Glomerular visceral epithelial cell (primary cell): ENCODE measurements at regions not wholly inside any gene's neighbourhood (a gene's known extent, or its start where the extent isn't known, plus 50 kb on each side); places are given as distances from the start of the nearest gene placed in this dataset.

ENCODE experiments used
- DNase-seq: peaks from one replicate; pipeline ENCODE4 v3.0.0-alpha.2; 2016; ENCODE audit errors: extremely low spot score

DNA sequence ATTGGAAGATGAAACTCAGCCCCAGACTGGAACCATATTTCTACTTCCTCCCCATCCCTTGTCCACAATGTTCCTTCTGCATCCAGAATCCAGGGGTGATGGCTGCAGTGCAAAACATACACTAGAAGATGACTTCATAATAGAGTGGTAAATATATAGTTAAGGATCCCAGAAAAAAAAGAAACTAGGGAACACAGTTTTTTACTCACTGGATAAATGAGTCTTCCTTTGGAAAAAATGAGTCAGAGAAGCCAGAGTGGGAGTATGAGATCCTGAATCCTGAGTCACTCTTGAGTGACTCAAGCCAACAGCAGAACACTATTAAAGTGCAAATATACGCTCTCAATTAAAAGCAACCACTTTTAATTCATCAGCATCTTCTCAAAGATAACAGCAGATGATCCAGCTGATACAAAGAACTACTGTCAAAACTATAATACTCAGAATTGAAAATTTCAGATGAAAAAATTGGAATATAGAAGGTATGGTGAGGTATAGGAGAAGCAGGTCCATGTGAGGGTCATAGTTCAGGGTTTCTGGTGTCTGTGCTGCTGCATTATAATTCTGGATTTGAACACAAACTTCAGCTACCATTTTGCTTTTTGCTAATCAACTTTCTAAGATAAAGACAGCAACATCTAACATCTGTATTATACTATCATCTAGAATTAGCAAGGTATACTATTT, 987.2 kb upstream of the CDH2 start:
- peak; percentile 86 for DNase-seq

DNA sequence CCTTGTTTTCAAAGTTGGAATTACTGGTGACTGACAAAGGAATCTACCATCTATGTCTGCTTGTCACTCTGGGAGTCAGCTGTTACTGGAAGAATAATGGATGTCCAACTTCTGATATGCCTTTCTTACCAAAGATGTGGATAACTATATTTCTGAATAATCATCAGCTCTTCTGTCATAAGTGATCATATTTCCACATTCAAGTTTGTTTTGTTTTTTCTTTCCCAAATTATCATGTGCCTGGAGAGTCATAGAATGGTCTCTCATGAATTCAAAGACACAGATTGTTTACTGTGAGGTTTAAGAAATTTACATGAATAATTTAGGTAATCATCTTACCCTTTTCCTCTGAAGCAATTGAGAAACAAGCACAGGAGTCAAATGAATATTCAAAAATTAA, 986.7 kb upstream of the CDH2 start:
- DNase-seq: no peak

DNA sequence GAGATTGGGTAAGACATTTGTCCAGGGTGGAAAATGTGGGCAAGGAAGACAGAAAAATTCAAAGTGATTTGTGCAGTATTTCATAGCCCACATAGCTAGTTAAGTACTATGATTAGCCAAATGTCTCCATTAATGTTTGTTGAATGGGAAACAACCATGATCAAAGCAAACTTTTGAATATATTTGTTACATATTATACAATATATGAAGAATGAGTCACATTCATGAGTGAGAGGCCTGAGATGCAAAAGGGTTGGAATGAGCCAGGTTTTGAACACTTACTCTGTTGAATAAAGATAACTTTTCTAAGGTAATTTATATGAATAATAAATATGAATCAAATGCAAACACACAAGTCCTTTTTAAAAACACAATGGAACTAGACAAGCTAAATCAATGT, 984.5 kb upstream of the CDH2 start:
- no peak for DNase-seq

DNA sequence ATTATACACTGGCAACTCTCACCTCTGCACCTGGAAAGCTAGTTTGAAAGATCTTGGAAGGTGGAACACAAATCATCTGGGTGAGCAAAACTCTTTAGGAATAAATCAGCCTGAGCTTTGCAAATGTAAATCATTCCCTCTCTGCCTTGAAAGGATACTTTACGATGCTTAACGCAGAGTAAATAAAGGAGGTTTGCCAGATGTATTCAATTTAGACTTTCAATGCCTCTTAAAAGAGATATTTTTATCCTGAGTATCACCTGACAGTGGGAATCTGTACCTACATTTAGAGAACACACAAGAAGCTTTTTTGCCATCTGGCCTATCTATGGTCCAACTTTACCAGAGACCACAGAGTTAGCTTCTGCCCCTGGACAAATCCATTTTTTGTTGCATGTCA, 983.2 kb upstream of the CDH2 start:
- DNase-seq: no peak

- no peak for DNase-seq
Observed at GRCh38 chr18:29157905-29158304, 981.0 kb upstream of the CDH2 start.

- no peak for DNase-seq
Observed at GRCh38 chr18:29157057-29157780, 980.3 kb upstream of the CDH2 start.

DNA sequence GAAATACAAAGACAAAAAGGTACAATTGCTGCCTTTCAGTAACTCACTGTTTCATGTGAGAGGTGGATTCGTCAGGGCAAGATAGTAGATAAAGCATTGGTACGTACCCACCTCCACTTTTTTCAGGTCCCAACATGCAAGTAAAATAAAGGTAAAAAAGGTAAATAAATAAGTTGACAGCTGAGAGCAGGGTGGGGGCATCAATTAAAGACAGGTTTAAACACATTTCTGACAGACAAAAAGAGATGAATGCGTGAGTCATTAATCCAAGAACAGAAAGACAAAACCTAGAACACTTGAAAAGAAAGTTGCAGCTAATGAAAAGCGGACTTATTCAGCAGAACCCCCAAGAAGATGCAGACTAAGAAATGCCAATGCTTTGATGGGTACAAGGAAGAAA, 979.6 kb upstream of the CDH2 start:
- no peak for DNase-seq

DNA sequence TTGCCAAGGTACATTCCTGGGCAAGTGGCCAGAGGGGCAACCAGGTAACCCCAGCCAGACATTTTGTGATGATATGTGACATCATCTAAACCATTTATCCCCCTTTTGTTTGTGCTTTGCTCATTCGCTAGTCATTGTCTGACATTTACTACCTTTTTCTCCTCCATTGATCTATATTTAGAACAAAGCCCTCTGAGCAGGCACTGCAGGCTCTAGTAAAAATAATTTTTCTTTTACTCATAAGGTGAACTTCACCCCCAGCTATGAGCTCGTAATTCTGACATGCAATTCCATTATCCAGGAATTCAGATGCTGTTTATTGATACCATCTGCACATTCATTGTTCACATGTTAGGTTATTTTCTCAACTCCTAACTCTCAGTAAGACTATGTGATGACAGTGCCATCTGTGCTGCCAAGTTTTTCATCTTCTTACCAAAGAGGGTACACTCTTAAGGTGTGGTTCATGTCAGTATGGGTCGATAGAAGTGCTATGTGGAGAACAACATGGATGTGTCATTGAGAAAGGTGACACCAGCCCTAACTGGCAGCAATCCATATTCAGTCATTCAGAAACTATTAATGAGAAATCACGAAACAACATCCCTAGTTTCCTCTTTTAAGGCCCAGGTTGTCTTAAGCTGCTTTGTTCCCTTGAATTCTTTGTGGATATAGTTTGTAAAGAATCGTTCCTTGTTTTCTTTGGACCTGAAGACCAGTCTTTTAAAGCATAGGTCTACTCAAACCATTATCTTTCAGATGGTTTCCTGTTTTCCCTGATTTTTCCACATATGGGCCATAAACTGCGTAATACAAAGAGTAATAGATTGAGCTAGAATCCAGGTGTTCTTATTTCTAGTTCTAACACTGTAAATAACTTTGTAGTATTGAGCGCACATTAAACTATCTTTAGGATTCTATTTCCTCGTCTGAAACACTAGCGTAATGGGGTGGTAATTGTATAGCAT, 978.1 kb upstream of the CDH2 start:
- peak; percentile 76 for DNase-seq

GRCh38 chr18:29154196-29154757, 977.3 kb upstream of the CDH2 start:
- peak; percentile 43 for DNase-seq

GRCh38 chr18:29153091-29153490, 976.2 kb upstream of the CDH2 start:
- no peak for DNase-seq

GRCh38 chr18:29147944-29148343, 971.0 kb upstream of the CDH2 start:
- DNase-seq: peak; percentile 13

- no peak for DNase-seq
Observed at GRCh38 chr18:29146068-29146467, 969.1 kb upstream of the CDH2 start.

- DNase-seq: no peak
Observed at GRCh38 chr18:29140590-29140989, 963.7 kb upstream of the CDH2 start.

DNA sequence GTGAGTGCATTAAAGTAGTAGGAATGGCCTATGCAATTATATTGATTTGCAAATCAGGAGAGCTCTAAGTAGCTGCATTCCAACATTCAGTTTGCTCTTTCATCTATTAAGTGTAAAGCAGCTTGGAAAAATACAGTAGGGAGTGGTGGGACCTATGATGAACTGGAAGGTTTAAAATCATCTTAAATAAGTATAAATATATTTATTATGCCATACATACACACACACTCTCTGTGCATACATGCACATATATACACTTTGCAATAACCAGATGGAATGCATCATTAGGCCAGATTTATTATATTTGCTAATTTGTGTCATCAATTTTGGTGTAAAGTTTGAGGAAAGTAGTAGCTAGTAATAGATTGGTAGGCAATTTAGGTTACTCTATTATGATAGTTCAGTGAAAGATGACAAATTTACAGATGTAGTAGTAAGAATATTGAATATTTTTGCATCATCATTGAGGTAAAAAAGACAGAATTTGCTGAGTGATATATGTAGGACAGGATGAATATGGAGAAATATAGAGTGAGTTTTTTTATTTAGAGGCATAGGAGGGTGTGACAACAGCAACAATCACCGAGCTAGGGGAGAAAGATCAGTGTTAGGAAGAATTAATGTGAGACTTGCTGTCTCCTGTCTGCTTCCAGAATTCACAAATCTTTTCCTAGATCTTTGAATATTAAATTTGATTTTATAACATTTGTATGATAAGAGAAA, 961.0 kb upstream of the CDH2 start:
- DNase-seq: no peak

DNA sequence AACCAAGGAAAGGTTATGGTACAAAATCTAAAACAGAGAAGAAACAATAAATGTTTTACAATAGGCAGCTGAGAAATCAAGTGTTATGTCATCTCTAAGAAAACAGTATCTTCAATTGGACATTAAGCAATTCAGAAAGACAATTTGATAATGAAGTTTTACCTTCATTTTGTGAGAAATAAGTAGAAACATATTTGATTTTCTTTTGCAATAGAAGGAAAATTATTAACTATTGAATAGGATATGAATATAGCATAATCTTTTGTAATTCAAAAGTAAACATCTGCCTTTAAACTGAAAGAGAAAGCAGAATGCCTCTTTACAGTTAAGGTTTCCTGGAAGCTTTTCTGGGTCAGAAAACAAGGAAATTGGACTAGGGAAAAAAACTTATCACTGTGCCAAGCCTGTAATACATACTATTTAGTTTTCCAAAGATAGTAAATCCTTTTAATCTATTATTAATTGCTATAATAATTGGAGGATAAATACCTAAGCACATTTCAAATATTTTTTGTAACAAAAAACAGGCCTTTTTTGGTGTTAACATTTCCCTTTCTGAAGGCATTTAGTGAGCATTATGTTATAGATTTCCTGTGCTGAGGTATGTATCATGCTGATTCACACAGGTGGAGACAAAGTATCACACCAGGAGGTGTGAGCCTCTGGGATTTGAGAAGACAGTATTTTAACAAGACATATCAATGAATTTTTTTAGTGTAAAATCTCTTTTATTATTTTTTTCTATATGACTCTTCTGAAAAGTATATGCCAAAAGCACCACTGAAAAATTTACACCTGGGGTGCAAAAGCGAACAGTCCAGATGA, 947.0 kb upstream of the CDH2 start:
- DNase-seq: no peak

GRCh38 chr18:29104671-29105070, 927.7 kb upstream of the CDH2 start:
- DNase-seq: no peak

GRCh38 chr18:29104227-29104626, 927.3 kb upstream of the CDH2 start:
- no peak for DNase-seq

- no peak for DNase-seq
Observed at GRCh38 chr18:29096079-29096770, 919.3 kb upstream of the CDH2 start.

DNA sequence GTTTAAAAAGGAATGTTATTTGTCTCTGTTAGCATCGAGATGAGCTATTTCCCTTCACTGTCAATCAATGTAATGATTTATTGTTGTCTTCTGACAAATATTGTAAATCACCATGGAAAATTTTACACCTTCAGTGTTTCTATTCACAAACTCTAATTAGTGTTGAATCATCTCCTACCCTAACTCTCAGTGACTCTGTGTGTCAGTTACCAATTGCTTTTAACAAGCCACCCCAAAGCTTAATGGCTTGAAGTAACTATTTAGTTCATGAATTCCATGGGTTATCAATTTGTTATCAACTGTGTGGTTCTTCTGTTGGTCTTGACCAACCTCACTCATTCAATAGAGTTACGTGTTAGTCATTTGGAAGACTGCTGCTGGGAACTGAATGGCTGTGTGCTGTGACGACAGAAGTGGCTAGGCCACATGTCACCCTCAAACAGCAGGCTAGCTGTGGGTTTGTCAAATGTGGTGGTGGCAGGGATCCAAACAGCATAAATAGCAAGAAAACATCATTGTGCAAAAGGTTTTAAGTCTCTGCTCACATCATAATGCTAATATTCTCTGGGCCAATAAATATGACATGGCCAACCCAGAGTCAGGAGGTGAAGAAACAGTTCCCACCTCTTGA, 910.8 kb upstream of the CDH2 start:
- no peak for DNase-seq
